ENCODE measurements at regions not wholly inside any gene's neighbourhood (a gene's known extent, or its start where the extent isn't known, plus 50 kb on each side); places are given as distances from the start of the nearest gene placed in this dataset.

DNA sequence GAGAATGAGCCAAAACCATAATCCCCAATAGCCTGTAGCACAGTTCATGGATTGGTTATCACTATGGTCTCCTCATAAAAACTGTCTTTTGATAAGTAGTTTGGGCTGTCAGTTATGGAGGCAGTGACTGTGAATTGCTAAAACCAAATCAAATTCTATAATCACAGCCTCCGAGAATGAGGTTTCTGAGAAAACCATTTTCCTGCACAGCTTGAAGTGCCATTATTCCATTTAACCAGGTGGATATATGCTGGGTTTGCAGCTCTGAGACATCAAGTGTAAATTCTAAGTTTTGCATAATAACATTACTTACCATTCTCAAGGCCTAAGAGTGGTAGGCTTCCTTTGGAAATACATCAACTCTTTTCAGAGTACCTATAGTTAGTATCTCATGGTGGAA, 485.4 kb downstream of the FRK start (continued):
- TF ChIP-seq NFXL1 (IDR thresholded peaks at IDR 0.05; ENCODE audit: borderline replicate concordance) (no peak), BMI1 (IDR thresholded peaks at IDR 0.05; ENCODE audit: borderline replicate concordance) (no peak), E2F8 (IDR thresholded peaks at IDR 0.05; ENCODE audit: low read depth, partially characterized antibody) (no peak), TARDBP (IDR thresholded peaks at IDR 0.05; ENCODE audit: borderline replicate concordance) (no peak), NFYA (IDR thresholded peaks at IDR 0.05; ENCODE audit: borderline replicate concordance, low read depth, low read length) (no peak)
- TF ChIP-seq, protein P1, sequence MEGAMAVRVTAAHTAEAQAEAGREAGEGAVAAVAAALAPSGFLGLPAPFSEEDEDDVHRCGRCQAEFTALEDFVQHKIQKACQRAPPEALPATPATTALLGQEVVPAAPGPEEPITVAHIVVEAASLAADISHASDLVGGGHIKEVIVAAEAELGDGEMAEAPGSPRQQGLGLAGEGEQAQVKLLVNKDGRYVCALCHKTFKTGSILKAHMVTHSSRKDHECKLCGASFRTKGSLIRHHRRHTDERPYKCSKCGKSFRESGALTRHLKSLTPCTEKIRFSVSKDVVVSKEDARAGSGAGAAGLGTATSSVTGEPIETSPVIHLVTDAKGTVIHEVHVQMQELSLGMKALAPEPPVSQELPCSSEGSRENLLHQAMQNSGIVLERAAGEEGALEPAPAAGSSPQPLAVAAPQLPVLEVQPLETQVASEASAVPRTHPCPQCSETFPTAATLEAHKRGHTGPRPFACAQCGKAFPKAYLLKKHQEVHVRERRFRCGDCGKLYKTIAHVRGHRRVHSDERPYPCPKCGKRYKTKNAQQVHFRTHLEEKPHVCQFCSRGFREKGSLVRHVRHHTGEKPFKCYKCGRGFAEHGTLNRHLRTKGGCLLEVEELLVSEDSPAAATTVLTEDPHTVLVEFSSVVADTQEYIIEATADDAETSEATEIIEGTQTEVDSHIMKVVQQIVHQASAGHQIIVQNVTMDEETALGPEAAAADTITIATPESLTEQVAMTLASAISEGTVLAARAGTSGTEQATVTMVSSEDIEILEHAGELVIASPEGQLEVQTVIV (IDR thresholded peaks at IDR 0.05; ENCODE audit: borderline replicate concordance, partially characterized antibody), result no peak

DNA sequence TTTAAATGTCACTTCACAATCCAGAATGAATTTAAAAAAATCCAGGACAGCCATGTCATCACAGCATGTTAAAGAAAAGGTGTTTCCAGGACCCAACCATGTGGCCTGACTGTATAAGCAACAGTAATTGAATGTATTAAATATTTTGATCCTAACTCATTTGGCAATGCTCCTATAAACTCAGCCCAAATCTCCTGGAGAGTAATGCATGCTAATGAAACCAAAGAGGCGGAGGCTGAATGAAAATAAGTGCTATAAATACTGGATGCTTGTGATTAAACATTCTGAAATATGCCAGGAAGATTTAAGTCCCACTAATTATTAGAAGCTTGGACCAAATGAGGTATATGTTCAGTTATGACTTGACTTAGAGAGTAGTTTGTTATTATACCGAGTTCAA, 486.8 kb downstream of the FRK start:
- no peaks in the 10 kb centered on the region for H3K36me3 ChIP-seq (ENCODE audit: control insufficient read depth in 2 of 2, insufficient read depth in 2 of 2, low read length in 1 of 2)
- no peak overlapping the region for H3K9ac ChIP-seq (ENCODE audit: control insufficient read depth, insufficient read depth, low read length)
- ChIA-PET SMC1A (ENCODE audit: uncharacterized antibody, unreplicated experiment) (no interaction called here), CTCF (no interaction called here), RAD21 (ENCODE audit: unreplicated experiment) (no interaction called here), POLR2A (no interaction called here)
- no peaks in the 10 kb centered on the region for H3K79me2 ChIP-seq (ENCODE audit: control insufficient read depth, insufficient read depth, low read length)
- ATAC-seq (no peak), DNase-seq (ENCODE audit: low read depth, low spot score) (no peak), FAIRE-seq (no peak)
- H3K9me3 ChIP-seq (replicated peaks; ENCODE audit: control insufficient read depth, insufficient read depth, low read length), result no peaks in the 10 kb centered on the region
- H3K27ac ChIP-seq (ENCODE audit: control insufficient read depth, insufficient read depth), result no peak overlapping the region
- no peak overlapping the region for H3K4me3 ChIP-seq
- in situ Hi-C loops (cut with MboI) (no loop called here), intact Hi-C loops (cut with micrococcal nuclease; ENCODE audit: unreplicated experiment) (no loop called here)
- no peaks in the 10 kb centered on the region for H3K4me1 ChIP-seq (ENCODE audit: control insufficient read depth, insufficient read depth, low read length)
- no peak overlapping the region for H2AFZ ChIP-seq (ENCODE audit: control insufficient read depth, low read depth, low read length)
- H3K27me3 ChIP-seq (replicated peaks in 1 of 2; ENCODE audit: control insufficient read depth in 2 of 2, insufficient read depth in 2 of 2, low read length in 1 of 2), result no peaks in the 10 kb centered on the region
- BruUV-seq (replicated peaks), result no TSS peak
- H3K4me2 ChIP-seq (ENCODE audit: control insufficient read depth, insufficient read depth), result no peak overlapping the region
- WGBS (ENCODE audit: insufficient coverage, insufficient replicate concordance, low lambda C conversion rate, missing lambda C conversion rate), result 0% methylated on average over 2 of the region's 2 CpGs
- no peaks in the 10 kb centered on the region for H4K20me1 ChIP-seq (ENCODE audit: control insufficient read depth, insufficient read depth)
- TF ChIP-seq BRCA1 (IDR thresholded peaks at IDR 0.05; ENCODE audit: low read depth, low read length), result no peak
- TF ChIP-seq, protein P2, sequence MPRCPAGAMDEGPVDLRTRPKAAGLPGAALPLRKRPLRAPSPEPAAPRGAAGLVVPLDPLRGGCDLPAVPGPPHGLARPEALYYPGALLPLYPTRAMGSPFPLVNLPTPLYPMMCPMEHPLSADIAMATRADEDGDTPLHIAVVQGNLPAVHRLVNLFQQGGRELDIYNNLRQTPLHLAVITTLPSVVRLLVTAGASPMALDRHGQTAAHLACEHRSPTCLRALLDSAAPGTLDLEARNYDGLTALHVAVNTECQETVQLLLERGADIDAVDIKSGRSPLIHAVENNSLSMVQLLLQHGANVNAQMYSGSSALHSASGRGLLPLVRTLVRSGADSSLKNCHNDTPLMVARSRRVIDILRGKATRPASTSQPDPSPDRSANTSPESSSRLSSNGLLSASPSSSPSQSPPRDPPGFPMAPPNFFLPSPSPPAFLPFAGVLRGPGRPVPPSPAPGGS (IDR thresholded peaks at IDR 0.05; ENCODE audit: borderline replicate concordance, insufficient read depth, low read depth, low read length, poor library complexity, severe bottlenecking), result no peak
- no peak for TF ChIP-seq NBN (IDR thresholded peaks at IDR 0.05)
- TF ChIP-seq NR2C2 (IDR thresholded peaks at IDR 0.05; ENCODE audit: borderline replicate concordance, control insufficient read depth, insufficient read length, low read depth), result no peak
- no peak for TF ChIP-seq MYC (IDR thresholded peaks at IDR 0.05; ENCODE audit: insufficient read depth, insufficient read length, insufficient replicate concordance, low read length, severe bottlenecking)
- TF ChIP-seq ATF7 (IDR thresholded peaks at IDR 0.05; ENCODE audit: low read depth), result no peak
- no peak for TF ChIP-seq RB1 (IDR thresholded peaks at IDR 0.05; ENCODE audit: borderline replicate concordance)
- TF ChIP-seq SKIL (IDR thresholded peaks at IDR 0.05; ENCODE audit: low read depth, poor library complexity, severe bottlenecking), result no peak
- no peak for TF ChIP-seq HDGF (IDR thresholded peaks at IDR 0.05)
- no peak for TF ChIP-seq PAX5 (IDR thresholded peaks at IDR 0.05; ENCODE audit: borderline replicate concordance, low read depth, low read length)
